Sciatic nerve (tissue), 2 donors: ENCODE measurements at regions not wholly inside any gene's neighbourhood (a gene's known extent, or its start where the extent isn't known, plus 50 kb on each side); places are given as distances from the start of the nearest gene placed in this dataset.

Experiments
- ATAC-seq: fragments of 200-7000 bp; cut with Tn5 transposase; one replicate; pipeline ENCODE4 v1.9.1; 2020; ENCODE audit warnings: mild to moderate bottlenecking, moderate library complexity
- DNase-seq: peaks from one replicate; pipeline ENCODE4 v3.0.0-alpha.2; 2020; ENCODE audit warnings: low spot score
- intact Hi-C: fragments of 100-400 bp; cut with DNase I; formaldehyde crosslinking; loops from one replicate; pipeline ENCODE4 v1.14.2; 2022
- donor health status: DM: no; HTN: no; CAD: no.
- donor health status: DM: no; HTN: no; CAD: no.

DNA sequence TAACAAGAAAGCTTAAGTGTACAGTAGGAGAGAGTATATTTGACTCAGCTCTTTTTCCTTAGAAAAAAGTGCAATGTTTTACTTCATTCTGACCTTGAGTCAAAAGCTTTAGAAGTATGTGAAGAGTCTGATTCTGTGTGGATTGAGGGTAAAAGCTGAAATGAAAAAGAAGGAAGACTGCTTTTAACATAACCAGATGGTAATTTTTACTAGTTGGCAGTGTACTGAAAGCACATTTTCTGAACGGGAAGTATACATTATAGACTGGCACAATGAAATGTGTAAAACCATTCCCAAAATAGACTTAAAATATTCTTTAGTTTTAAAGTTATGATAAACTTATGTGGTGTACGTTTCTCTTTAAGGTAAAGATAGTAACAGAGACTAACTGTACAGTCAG is 197.8 kb upstream of the ZNF717 start:
- ATAC-seq (no peak), DNase-seq (no peak)
- intact Hi-C loops, result no loop called here

DNA sequence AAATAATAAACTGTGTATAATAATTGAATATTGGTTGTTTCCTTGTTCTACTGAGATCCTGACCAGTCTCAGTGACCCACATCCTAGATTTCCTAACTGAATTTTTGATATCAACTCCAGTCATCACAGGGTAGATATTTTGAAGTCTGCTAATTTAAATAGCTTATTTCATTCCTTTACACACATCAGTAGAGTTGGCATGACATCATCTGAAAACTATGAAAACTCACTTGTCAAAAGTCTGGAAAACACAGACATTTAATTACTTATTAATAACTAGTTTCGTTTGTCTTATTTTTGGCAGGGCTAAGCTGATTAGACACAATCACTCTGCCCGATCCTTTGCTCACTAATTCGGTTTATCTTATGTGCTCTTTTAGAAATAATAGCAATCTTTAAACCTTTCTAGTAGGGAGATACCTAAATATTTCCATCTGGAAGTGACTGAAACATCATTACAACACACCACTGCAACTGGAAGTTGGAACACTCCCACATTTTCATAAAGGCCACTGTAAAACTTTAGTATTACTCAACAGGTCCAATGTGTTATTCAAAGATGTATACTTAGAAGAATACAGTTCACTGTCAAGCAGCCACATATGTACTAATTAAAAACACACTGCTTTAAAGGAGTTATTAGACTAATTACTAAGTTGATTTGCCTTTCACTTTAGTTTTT is 198.4 kb upstream of the ZNF717 start:
- ATAC-seq (no peak), DNase-seq (no peak)
- intact Hi-C loops, result no loop called here

DNA sequence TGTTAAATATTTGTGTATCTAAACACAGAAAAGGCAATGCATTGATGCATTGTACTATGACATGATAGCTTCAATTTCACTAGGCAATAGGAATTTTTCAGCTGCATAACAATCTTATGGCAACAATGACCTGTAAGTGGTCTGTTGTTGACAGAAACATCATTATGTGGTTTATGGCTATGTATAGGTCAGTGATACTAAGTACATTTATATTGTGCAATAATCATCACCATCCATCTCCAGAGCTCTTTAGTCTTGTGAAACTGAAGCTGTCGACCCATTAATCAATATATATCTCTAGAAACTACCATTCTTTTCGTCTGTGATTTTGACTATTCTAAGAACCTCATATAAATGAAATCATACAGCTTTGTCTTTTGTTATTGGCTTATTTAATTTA is 200.1 kb upstream of the ZNF717 start:
- intact Hi-C loops, result no loop called here
- ATAC-seq, result no peak
- DNase-seq, result no peak

DNA sequence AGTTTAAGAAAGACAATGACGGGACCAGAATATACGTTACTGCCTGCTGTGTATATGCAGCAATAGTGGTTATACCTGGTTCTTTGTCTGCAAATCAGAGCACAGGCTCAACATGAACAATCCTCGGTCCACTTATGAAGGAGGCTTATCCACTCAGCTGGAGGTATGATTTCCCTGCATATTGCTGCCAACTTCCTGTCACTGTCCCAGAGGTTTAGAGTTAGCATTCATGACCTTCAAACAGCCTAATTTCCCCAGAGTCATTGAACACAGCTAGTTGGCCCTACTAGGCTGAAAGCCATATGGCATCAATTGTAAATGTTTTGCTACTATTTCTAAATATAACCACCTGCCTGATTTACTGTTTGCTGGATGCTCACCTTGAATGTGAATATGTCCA is 224.9 kb upstream of the ZNF717 start:
- no peak for DNase-seq

DNA sequence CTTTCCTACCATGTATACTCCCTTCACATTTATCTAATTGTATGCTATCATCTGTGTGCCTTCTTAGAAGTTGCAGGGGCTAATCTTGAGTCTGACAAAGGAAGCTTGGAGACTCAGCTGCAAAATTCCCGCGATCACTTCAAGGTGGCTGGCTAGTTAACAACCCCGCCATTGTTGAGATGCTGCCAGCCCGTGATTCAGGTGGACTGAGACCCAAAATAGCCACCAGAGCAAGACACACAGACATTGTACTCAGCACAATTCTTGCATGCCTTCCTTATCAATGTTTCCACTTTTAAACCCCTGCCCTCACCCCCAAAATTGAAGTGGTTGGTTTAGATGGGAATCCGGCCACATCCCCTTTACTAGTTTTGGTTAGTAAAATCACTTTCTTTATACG is 225.8 kb upstream of the ZNF717 start:
- ATAC-seq (no peak), DNase-seq (no peak)
- intact Hi-C loops, result no loop called here

More for the DNA sequence above, 224.9 kb upstream of the ZNF717 start:
- ATAC-seq, result no peak
- intact Hi-C loops, result no loop called here

DNA sequence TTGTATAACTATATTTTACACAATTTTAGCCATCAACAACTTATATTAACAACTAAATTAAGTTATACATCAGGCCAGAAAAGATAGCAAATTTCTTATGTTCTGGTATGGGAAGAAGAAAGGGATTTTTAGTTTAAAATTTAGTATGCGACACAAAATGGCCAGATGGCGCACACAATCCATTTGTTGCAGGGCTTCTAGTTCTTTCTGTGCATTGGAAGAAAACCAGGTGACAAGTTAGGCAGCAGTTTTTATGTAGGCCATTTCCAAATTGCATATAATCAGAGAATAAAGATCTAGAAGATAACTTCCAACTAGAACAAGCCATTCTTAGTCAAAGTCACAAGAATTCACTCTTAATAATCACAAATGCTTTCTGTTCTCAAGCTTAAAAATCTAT is 230.1 kb upstream of the ZNF717 start:
- DNase-seq (no peak), ATAC-seq (no peak)
- intact Hi-C loops, result no loop called here

DNA sequence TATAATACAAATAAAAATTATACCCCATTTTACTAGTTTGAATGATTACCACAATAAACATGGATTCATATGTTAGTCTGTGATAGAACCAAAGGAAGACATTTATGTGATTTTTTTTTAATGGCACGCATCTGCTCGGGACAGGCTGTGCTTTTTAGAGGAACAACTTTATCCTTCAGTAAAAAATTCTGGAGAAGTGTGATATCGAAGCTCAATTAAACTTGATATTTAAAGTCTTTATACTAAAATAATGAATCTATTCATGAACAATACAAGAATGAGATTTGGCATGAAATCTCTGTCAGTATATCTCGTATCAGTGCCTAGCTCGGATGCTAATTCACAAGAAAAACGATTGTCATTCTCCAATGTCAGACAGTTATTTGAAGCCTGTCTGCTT is 230.8 kb upstream of the ZNF717 start:
- intact Hi-C loops, result no loop called here
- ATAC-seq (no peak), DNase-seq (no peak)

DNA sequence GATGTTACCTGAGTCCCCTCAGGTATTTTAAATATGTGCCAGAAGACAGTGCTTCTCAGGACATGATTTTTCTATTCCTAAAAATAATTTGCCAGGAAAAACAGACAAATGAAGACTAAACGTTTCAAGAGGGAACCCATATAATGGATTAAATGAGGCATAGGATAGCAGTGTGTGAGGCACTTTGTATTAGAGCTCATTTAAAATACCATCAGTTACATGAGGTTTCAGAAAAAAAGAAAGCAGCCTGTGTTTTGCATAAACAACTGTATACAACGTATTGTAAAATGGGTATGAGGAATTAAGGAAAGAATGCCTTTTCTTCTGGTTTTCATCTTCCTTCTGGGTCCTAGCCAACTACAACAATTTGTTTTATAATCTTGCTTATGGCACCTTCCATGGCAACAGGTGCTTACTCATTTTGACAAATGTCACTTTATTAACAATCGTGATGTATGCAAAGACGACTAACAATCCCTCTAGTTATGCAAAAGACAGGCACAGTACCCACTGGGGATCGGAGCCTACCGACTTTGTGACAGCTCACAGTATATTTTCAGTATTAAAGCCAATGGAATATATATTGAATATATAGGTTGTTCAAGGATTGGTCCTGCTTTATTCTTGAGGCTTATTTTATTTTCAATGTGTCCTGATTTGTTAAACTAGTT is 231.6 kb upstream of the ZNF717 start:
- DNase-seq, result no peak
- no peak for ATAC-seq
- intact Hi-C loops, result no loop called here

DNA sequence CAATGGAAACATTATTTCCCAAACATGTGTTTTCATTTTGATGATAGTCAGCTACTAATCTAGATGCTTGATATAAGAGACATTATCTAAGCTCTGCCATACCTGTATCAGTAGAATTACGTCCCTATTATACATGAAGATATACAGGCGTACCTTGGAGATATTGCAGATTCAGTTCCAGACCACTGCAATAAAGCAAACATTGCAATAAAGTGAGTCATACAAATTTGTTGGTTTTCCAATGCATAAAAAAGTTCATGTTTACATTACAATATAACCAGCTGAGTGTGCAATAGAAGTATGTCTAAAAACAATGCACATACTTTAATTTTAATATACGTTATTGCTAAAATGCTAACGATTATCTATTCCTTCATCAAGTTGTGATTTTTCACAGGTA is 236.0 kb upstream of the ZNF717 start:
- DNase-seq (no peak), ATAC-seq (no peak)
- intact Hi-C loops, result no loop called here

DNA sequence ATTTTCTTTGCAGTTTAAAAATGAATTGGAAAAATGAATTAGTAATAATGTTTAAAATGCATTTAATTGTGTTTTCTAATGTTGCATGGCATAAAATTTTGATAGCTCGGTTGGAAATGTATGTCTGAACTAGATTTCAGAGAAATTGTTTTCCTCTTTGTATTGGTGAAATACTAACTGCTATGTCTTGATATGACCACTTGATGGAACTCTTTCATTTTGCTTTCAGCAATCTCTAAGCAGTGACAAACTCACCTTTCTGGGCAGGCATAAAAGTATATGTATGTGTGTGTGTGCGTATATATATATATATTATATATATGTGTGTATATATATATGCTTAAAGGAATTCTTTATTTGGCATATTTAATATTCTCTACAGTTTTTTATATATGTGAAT is 239.3 kb upstream of the ZNF717 start:
- DNase-seq (no peak), ATAC-seq (no peak)
- intact Hi-C loops, result no loop called here

DNA sequence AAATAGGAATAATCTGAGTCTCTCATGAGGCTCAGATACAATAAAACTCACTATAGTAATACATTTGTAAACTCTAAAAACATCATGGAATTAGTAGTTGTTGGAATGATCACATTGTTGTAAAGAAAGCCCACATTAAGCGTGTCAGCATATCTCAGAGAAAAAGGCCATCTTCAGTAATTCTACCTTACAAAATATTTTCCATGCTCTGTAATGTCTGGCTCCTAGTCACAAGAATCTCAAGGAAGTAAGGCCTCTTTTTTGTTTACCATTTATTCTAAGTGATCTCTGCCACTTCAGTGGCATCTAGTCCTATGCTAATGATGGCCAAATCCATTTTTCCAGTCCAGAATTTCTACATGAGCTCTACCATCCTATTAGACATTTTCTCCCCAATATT is 240.2 kb upstream of the ZNF717 start:
- ATAC-seq, result no peak
- no peak for DNase-seq
- intact Hi-C loops, result no loop called here

DNA sequence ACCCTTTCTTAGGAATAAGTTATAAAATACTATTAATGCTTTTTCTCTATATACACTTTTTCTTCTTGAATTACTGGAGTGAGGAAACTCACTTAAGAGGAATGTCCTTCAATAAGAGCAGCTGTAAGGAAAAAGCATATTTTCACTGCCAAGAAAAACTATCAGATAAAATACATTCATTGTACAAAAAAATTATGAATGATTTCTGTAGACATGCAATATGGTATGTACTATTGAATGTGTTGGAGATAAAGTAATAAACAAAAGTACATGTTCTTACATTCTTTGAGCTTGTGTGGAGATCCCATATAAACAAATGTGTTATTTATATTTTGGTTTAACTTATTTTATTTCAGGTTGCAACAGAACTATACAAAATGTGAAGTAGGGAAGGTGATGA is 241.0 kb upstream of the ZNF717 start:
- ATAC-seq (no peak), DNase-seq (no peak)
- intact Hi-C loops, result no loop called here

DNA sequence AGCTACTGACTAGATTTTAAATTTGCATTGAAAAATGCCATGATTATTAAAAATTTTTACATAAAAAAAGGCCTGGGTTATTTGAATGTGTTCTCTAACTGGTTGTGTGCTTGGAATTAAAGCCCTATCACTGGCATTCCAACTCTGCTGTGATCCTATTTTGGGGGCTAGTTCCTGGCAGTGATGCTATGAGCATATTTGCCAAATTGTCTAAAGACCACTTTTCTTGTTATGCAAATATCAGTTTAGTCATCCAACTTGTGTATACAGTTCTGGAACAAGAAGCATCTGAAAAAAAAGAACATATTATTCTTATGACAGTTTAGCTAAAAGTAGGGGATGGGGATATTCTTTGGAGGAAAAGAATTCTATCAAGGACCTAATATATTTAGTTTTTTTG is 243.4 kb upstream of the ZNF717 start:
- ATAC-seq, result no peak
- DNase-seq, result no peak
- intact Hi-C loops, result no loop called here

DNA sequence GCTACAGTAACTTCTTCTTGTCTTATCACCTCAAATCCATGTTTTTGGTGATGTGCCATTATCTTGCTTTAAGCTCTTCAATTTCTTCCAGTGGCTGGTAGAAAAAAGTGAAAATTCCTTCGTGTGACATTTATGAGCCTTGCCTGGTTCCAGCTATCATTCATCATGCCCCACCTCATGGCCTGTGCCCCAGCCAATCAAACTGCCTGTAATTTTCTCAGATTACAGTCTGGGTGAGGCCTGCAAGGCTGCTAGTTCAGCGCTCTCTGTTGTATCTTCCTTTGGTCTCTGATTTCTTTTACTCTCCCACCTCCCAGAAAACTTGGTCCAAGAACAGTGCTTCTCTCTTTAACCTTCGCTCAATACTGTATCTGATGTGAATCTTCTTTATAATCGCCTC is 249.3 kb upstream of the ZNF717 start:
- DNase-seq, result no peak
- no peak for ATAC-seq
- intact Hi-C loops, result no loop called here

DNA sequence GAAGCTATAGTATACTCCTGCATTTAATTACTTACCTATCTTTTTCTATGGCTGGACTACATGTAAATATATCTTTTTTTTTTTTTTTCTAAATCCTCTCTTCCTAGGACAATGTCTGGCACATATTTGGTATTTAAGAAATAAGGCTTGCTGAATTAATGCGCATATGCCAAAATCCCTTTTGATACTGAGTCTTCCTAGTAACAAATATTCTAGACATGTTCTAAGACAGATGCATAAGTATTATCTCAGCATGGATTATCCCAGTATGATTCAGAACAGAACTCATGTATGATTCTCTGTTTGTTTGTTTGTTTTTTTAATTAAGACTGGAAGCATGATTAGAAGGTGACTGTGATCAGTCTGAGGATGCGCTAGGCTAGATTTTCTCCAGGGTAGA is 249.8 kb upstream of the ZNF717 start:
- intact Hi-C loops, result no loop called here
- no peak for ATAC-seq
- no peak for DNase-seq

DNA sequence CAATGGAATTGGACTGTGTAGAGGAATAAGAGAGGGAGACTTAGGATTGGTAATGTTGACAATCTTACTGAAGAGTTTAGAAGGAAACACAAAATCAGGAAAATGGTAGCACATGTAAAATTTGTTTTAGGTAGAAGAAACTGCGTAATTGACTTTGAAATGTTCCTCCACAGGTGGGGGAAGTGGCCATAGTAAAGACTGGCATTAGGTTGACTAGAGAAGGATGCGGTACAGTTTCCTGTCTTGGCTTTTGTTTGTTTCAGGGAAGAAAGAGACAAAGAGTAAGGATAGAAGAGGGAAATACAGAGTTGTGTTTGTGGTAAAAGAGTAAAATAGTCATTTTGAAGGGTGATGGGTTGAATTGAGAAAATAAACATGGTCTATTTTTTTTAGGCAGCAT is 253.6 kb upstream of the ZNF717 start:
- DNase-seq (no peak), ATAC-seq (no peak)
- intact Hi-C loops, result no loop called here

DNA sequence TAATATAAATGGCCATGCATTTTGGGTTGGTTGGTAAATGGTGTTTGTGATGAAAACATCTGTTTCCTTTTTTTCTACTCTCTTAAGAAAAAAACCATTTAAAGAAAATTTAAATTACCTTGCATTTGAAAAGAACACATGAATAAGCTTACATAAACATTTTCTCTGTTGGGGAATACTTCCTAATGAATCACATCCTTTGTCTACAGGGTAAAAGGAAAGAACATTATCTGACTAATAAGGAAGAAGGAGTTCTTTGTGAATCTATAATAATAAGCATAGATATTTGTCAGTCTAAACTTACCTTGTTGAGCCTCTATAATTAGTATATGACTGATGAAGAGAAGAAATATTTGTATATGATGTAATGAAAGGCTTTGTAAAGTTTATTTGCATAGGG is 254.1 kb upstream of the ZNF717 start:
- ATAC-seq (no peak), DNase-seq (no peak)
- intact Hi-C loops, result no loop called here

DNA sequence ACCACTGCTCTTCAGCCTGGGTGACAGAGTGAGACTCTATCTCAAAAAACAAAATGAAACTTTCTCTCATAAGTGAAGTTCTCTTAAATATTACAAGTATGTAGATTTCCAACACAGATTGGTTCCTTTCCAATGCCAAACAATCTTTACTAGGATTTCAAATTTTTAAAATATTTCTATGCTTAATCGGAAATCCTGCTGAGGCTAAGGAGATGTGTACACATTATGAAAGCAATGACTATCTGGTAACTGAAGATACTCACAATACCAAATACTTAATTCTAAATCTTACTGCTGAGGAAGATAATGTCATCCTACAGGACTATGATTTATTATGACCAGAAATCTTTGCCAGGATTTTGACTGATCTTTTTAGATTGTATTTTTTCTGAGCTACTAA is 255.6 kb upstream of the ZNF717 start:
- ATAC-seq (no peak), DNase-seq (no peak)
- intact Hi-C loops, result no loop called here

DNA sequence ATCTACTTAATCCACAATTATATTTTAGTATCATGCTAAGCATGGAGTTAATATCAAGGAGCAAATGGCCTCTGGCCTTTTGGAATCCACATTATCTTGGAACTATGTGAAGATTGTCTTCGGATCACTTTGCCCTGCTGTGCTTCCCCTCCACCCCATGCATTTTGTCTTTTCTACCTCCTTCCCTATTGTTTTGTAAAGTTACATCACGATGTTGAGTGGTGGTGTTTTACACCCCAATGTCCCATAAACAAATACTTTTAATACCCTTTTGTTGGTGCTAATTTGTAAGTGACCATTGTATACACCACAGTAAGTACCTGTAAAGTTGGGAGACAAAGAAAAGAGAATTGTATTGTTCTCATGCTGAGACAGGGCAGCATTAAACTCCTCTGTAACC is 258.4 kb upstream of the ZNF717 start:
- intact Hi-C loops, result no loop called here
- no peak for DNase-seq
- no peak for ATAC-seq

DNA sequence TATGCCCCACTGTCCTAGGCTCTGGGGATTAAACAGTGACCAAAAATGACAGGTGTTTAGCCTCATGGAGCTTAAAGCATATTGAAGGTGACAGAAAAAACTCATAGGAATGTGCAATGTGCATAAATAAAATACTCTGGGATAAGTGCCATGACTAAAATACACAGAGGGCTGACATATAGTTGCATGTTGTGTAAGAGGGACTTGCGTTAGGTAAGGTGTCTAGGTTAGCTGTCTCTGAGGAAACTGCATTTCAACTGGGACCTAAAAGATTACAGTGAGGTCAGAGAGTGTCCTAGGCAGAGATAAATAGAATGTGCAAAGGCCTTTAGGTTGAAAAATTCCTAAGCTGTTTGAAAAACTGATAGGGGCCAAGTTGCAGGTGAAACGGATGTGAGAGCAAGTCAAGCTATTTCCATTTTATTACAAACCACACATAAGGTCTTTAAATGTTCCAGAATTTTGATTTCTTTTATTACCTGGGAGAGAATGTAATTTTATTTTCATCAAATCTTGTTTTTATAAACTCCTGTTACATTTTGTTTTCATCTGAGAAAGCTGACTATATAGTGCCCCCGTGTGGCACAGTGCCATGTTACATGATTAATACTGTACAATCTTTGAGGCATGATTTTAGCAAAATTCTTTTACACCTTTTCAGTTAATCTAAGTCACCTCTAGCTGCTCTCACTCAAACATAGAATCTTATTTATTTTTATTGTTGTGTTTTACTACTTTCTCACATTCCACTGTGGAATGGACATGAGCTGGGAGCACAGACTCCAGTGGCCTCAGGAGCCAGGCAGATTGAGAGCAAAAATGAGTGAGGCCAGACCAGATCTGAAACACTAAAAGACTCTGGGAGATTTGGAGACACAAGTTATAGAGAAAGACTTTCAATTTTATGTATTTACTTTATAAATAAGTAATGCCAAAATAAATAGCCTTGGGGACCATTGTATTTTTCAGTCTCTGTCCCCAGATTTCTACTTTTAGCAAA is 259.6 kb upstream of the ZNF717 start:
- ATAC-seq, result no peak
- no peak for DNase-seq
- intact Hi-C loops, result no loop called here
